GM12872 (cell line): ENCODE measurements at regions not wholly inside any gene's neighbourhood (a gene's known extent, or its start where the extent isn't known, plus 50 kb on each side); places are given as distances from the start of the nearest gene placed in this dataset.

Experiments
- CTCF ChIP-seq: IDR thresholded peaks from 3 replicates; pipeline ENCODE4 v1.5.1; 2011; ENCODE audit warnings: low read depth, mild to moderate bottlenecking, low read length, moderate library complexity; ENCODE audit not compliant: insufficient read depth

DNA sequence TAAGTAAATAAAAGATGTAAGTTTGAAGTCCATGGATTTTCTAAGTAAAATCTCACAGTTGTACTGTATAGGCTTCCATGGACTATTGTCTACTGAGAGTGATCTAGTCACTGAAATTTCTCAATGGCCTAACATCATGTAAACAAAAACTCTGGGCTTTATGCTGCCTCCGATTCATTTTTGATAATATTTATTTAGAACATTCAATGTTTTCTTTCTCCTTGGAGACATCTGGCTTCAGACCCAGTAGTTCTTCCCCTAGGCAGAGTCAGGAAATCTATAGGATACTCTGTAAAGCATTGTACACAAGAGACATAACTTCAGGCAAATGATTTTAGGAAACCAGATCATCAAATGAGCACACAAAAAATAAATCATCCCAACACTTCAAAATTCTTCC, 1208.6 kb upstream of the ZEB2 start:
- no peak for TF ChIP-seq CTCF

GRCh38 chr2:145725876-145726275, 1206.0 kb upstream of the ZEB2 start:
- TF ChIP-seq CTCF = no peak

- no peak for TF ChIP-seq CTCF
These were observed 1204.5 kb upstream of the ZEB2 start for GRCh38 chr2:145724311-145724898.

- TF ChIP-seq CTCF = no peak
These were observed 1204.0 kb upstream of the ZEB2 start for GRCh38 chr2:145723872-145724271.

DNA sequence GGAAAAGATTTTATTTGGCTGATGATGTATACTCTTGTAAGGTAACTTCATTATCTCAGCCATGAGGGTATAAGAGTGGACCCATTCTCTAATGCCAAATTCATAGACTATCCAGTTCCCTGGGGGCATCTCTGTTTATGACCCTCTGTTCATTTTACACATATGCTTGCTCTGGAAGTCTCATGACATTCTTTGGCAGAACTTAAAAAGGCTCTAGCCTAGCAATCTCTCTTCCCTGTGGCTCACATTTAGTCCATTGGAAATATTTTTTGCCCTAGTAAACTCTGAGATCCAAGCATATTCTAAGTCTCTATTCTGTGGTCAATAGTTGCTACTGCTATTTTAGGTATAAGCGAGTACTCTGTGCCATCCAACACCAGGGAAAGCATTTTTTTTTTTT, 1201.8 kb upstream of the ZEB2 start:
- no peak for TF ChIP-seq CTCF

DNA sequence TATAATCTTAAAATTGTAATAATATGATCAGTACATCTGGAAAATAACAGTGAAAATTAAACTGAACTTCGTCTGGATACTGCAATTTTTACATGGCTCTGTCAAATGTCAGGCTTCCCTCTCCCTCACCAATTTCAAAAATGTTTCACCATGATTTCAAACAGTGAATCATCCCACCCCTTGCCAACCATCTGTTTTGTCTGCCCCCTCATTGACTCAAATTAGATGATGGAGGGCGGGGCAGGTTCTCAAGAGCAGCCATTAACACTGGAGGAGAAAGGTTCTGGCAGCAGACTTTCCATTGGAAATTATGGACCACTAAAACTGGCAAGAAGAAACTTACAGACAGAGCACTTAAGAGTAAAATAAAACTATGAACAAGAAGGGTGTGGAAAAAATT, 1195.7 kb upstream of the ZEB2 start:
- no peak for TF ChIP-seq CTCF

DNA sequence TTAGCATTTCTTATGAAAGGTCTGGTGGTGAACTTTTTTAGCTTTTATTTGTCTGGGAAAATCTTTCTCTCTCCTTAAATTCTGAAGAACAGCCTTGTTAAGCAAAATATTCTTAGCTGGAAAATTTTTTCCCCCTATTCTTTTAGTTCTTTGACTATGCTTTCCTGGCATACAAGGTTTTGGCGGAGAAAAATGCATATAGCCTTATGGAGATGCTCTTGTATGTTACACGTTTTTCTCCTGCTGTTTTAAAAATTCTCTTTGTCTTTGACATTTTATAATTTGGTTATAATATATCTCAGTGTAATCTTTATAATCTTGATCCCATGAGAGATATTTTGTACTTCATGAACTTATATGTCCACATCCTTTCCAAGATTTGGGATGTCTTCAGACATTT, 1190.4 kb upstream of the ZEB2 start:
- TF ChIP-seq CTCF = no peak

DNA sequence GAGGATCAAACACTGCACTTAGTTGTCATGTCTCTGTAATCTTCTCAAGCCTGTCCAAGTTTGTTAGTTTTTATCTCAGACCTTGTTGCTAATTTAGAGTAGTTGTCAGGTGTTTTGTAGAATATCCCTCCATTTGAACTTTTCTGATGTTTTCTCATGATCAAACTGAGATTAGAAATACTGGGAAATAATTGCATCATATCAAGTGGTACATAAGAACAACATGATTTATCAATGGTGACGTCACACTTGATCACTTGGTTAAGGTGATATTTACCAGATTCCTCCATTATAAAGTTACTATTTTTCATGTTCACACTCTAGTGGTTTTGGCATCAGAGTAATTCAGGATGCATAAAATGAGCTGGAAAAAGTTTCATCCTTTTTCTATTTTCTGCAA, 1182.4 kb upstream of the ZEB2 start:
- no peak for TF ChIP-seq CTCF
